NCI-H2029 treated with DMSO at 0.1 percent for 48 hours (cell line): ENCODE measurements at regions not wholly inside any gene's neighbourhood (a gene's known extent, or its start where the extent isn't known, plus 50 kb on each side); places are given as distances from the start of the nearest gene placed in this dataset.
"Not testable (repeated sequence)": the region's sequence is repeated elsewhere in the genome, so short reads cannot be mapped to it uniquely, and the experiment has no call there.

Experiments
- DNase-seq: peaks from one replicate; lab custom pipeline; 2025; lab: John Stamatoyannopoulos, UW

DNA sequence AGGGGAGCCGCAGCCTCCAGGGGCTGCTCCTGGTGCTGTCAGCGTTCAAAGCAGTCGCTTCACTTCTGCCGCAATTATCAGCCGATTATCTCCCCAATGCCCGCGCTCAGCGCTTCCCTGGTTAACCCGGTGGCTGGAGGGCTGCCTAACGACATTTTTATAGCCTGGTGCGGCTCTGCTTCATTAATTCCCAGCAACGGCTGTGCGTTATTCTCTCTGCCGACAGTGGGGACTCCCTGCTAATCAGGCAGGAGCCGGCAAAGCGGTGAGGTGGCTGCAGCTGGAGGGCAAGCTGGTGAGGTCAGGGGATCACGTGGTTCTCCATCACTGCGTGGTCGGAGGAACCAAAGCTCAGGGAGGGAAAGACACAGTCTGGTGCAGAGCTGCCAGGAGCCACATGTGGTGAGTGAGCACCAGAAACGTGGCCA lies 62.9 kb downstream of the GLRX5 start:
- DNase-seq: no peak

- DNase-seq: no peak
Observed at GRCh38 chr14:95601650-95602049, 66.8 kb downstream of the GLRX5 start.

GRCh38 chr14:95603415-95603814 lies 68.6 kb downstream of the GLRX5 start:
- no peak for DNase-seq

DNA sequence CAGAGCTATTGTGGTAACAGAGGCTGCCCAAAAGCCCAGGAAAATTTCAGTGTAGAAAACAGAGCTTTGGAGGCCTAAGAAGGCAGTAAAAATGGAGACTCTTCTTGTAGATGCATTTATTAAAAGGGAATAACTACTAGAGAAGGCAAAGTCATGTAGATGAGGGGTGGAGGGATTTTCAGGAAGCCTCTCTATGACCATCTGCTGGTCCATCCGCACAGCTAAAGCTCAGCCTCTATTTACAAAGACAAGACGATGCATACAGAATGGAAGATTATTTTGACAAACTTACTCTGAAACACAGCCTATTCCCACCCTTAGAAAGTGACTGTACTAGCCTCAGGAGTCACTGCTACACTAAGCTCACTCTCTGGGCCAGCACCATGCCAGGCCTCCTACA lies 71.4 kb downstream of the GLRX5 start:
- no peak for DNase-seq

GRCh38 chr14:95608637-95609235 lies 73.9 kb downstream of the GLRX5 start:
- no peak for DNase-seq

DNA sequence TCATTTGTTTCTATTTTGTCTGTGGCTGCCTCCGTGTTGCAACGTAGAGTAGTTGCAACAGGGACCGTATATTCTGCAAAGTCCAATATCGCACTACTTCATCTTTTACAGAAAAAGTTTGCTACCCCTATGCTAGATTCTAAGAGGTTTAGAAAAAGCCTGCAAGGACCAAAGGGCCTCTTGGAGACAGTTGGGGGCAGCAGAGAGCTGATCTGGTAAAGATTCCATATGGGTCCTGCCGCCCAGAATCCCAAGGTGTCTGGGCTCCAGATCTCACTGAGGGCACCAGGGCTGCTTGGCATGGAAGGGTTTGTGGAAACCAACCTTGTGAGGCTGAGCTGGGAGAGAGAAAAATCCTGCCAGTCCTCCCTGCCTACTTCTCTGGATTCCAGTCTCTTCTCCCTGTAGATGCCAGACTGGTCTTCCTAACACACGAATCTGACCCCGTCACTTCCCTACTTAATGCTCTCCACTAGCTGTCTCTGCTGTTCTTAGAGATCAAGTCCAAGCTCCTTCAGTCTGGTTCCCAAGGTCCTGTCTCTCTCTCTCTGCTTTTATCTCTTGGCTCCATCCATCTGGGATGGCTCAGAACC lies 74.6 kb downstream of the GLRX5 start:
- peak; percentile 0 for DNase-seq

DNA sequence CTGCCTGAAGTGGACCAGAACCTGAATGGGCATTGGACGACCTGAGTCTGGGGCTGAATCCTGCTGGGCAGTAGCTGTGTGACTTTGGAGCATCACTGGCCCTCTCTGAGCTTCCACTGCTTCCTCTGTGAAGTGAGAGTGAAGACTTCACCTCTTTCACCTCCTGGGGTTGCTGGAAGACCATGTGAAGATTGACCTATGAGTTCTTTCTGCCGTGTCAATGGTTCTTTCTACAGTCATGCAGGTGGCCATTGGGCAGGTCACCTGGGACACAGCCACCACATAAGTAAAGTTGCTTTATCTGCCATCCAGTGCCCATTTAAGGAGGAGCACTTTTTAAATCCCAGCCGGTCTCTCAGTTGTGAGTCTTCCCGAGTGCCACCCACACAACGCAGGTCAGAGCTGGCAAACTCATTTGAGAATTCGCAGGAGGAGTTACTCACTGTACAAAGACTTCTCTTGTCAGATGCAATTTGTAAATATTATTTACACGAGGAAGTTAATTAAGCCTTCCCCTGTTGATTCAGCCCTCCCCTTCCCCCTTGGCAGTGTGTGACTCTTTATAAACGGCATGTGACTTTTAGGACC lies 74.8 kb upstream of the TCL1B start:
- no peak for DNase-seq

- DNase-seq: no peak
Observed at GRCh38 chr14:95614349-95614748, 71.9 kb upstream of the TCL1B start.

- no peak for DNase-seq
Observed at GRCh38 chr14:95616745-95617144, 69.5 kb upstream of the TCL1B start.

GRCh38 chr14:95619785-95620417 lies 66.3 kb upstream of the TCL1B start:
- DNase-seq: peak; percentile 10

- DNase-seq: peak; percentile 25
Observed at GRCh38 chr14:95620659-95621059, 65.6 kb upstream of the TCL1B start.

- DNase-seq: no peak
Observed at GRCh38 chr14:95623195-95623594, 63.0 kb upstream of the TCL1B start.

DNA sequence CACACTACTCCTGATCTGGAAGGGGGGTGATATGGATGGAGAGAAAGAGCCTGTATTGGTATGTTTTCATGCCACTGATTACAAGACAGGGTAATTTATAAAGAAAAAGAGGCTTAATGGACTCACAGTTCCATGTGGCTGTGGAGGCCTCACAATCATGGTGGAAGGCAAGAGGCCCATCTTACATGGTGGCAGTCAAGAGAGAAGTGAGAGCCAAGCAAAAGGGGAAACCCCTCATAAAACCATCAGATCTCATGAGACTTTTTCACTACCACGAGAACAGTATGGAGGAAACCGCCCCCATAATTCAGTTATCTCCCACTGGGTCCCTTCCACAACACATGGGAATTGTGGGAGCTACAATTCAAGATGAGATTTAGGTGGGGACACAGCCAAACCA lies 60.5 kb upstream of the TCL1B start:
- DNase-seq: not testable (repeated sequence)

DNA sequence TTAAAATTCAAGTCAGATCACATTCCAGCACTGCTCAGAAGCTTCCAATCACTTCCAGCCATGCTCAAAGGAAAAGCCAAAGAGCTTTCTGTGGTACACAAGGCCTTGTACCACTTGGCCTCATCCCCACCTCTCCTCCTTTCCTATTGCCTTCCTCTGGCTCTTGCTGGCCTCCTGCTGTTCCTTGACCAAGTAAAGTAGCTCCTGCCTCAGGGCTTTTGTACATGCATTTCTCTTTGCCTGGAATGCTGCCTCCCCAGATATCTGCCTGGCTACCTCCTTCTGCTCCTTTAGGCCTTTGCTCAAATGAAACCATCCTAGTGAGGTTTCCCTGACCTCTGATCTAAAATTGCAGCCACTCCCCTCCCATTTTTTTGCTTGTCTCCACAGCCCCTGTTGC lies 51.2 kb upstream of the TCL1B start:
- no peak for DNase-seq
